Stomach (tissue), 8 donors: ENCODE measurements at regions not wholly inside any gene's neighbourhood (a gene's known extent, or its start where the extent isn't known, plus 50 kb on each side); places are given as distances from the start of the nearest gene placed in this dataset.

Source experiments
- DNase-seq, 2 donors: peaks; one replicate each; pipeline versions ENCODE4 v3.0.0 to v3.0.0-alpha.2; 2013 to 2019
- H3K27ac ChIP-seq, 5 donors: fragments of 200-600 bp in 4 of 5; sonication (generic) in 4 of 5; one replicate each; pipeline ENCODE4 v1.5.1; 2013 to 2019; ENCODE audit warnings: mild to moderate bottlenecking in 1 of 5, moderate library complexity in 1 of 5
- H3K27me3 ChIP-seq, 3 donors: fragments of 200-600 bp; sonication (generic); one replicate each; pipeline ENCODE4 v1.5.1; 2017 to 2019; ENCODE audit warnings: mixed run types in 1 of 3
- H3K36me3 ChIP-seq, 4 donors: fragments of 200-600 bp; sonication (generic); 1 replicate in 3 of 4; 2 replicates in 1 of 4; pipeline ENCODE4 v1.5.1; 2016 to 2019
- H3K4me1 ChIP-seq, 4 donors: fragments of 200-600 bp; sonication (generic); one replicate each; pipeline ENCODE4 v1.5.1; 2016 to 2019
- H3K4me3 ChIP-seq, 4 donors: fragments of 200-600 bp; sonication (generic) in 3 of 4; one replicate each; pipeline ENCODE4 v1.5.1; 2016 to 2019; ENCODE audit warnings: mild to moderate bottlenecking in 1 of 4
- H3K9me3 ChIP-seq, 4 donors: fragments of 200-600 bp; sonication (generic); one replicate each; pipeline ENCODE4 v1.5.1; 2016 to 2019
- CTCF ChIP-seq, 7 experiments: fragments of 450-650 bp in 4 of 7; fragments of 200-600 bp in 3 of 7; sonication (generic) in 3 of 7; IDR thresholded peaks; one replicate each; pipeline ENCODE4 v1.5.1; 2016 to 2019; ENCODE audit warnings: antibody characterized with exemption in 7 of 7, control low read depth in 2 of 7, mild to moderate bottlenecking in 1 of 7
- EP300 ChIP-seq: sonication (generic); formaldehyde crosslinking; IDR thresholded peaks from one replicate; pipeline ENCODE4 v1.6.1; 2017; ENCODE audit warnings: antibody characterized with exemption
- POLR2A ChIP-seq, 4 donors: fragments of 450-650 bp; IDR thresholded peaks; one replicate each; pipeline ENCODE4 v1.6.1; 2016; ENCODE audit warnings: antibody characterized with exemption in 4 of 4, control low read depth in 2 of 4, mild to moderate bottlenecking in 1 of 4, moderate library complexity in 1 of 4
- POLR2AphosphoS5 ChIP-seq, 3 donors: sonication (generic); formaldehyde crosslinking; IDR thresholded peaks; one replicate each; pipeline ENCODE4 v1.6.1; 2016; ENCODE audit warnings: antibody characterized with exemption in 3 of 3
- WGBS, 5 donors: extraction: QIAGEN DNeasy Blood & Tissue Kit in 3 of 5; methylation state at CpG; one replicate each; pipeline versions ENCODE4 v1.1.5 to v1.1.7; 2013 to 2018; 5-methylcytosine and 5-hydroxymethylcytosine counted together
- intact Hi-C: fragments of 100-400 bp; cut with DNase I; formaldehyde crosslinking; loops from one replicate; pipeline ENCODE4 v1.15.1; 2023; ENCODE audit warnings: low total_unique reads
- donor health status: healthy with polysubstance abuse.
- donor health status: Bipolar disorder and iron deficiency.
- donor health status: healthy.

GRCh38 chr12:23210573-23210972, 585.6 kb downstream of the ETNK1 start:
- TF ChIP-seq CTCF (IDR thresholded peaks at IDR 0.05) (no peak), POLR2A (IDR thresholded peaks at IDR 0.05) (no peak), POLR2AphosphoS5 (IDR thresholded peaks at IDR 0.05) (no peak), EP300 (no peak)
- 95 to 99% (median 96%) methylated on average over 4 of the region's 4 CpGs for WGBS, 5 donors
- no peaks in the 10 kb centered on the region for H3K36me3 ChIP-seq

GRCh38 chr12:23211384-23212320, 586.7 kb downstream of the ETNK1 start:
- Histone ChIP-seq H3K27ac (no peak overlapping the region), H3K4me3 (no peak overlapping the region), H3K36me3 (no peaks in the 10 kb centered on the region), H3K4me1 (no peaks in the 10 kb centered on the region), H3K9me3 (peaks cover 0 to 24% (median 16%) of the 10 kb centered on the region in 4 donors), H3K27me3 (no peaks in the 10 kb centered on the region)
- WGBS, 5 donors, result 74 to 80% (median 76%) methylated on average over 7 of the region's 7 CpGs
- no peak for TF ChIP-seq CTCF (IDR thresholded peaks at IDR 0.05)
- no peak for TF ChIP-seq POLR2AphosphoS5 (IDR thresholded peaks at IDR 0.05)
- no peak for TF ChIP-seq POLR2A (IDR thresholded peaks at IDR 0.05)
- no peak for TF ChIP-seq EP300
- intact Hi-C loops, result no loop called here
- DNase-seq, result peak in 1 of 2 donors; percentile 11

More at GRCh38 chr12:23210573-23210972, 585.6 kb downstream of the ETNK1 start:
- Histone ChIP-seq H3K4me3 (no peak overlapping the region), H3K4me1 (no peaks in the 10 kb centered on the region), H3K27ac (no peak overlapping the region), H3K27me3 (no peaks in the 10 kb centered on the region), H3K9me3 (peaks cover 0 to 14% (median 8%) of the 10 kb centered on the region in 4 donors)
- intact Hi-C loops, result no loop called here
- no peak for DNase-seq

- Histone ChIP-seq H3K4me3 (no peak overlapping the region), H3K4me1 (no peaks in the 10 kb centered on the region), H3K9me3 (peaks cover 0 to 24% (median 16%) of the 10 kb centered on the region in 4 donors), H3K27me3 (no peaks in the 10 kb centered on the region), H3K27ac (no peak overlapping the region), H3K36me3 (no peaks in the 10 kb centered on the region)
- no peak for TF ChIP-seq CTCF (IDR thresholded peaks at IDR 0.05)
- TF ChIP-seq EP300, result no peak
- no peak for TF ChIP-seq POLR2AphosphoS5 (IDR thresholded peaks at IDR 0.05)
- TF ChIP-seq POLR2A (IDR thresholded peaks at IDR 0.05), result no peak
- DNase-seq, result no peak
- intact Hi-C loops, result no loop called here
Observed at GRCh38 chr12:23217158-23217557, 592.2 kb downstream of the ETNK1 start.

GRCh38 chr12:23217667-23218066, 592.7 kb downstream of the ETNK1 start:
- 72 to 81% (median 73%) methylated on average over 2 of the region's 2 CpGs for WGBS, 5 donors
- peak in 1 of 2 donors; percentile 11 for DNase-seq
- Histone ChIP-seq H3K36me3 (no peaks in the 10 kb centered on the region), H3K27me3 (no peaks in the 10 kb centered on the region), H3K4me3 (no peak overlapping the region), H3K27ac (no peak overlapping the region), H3K9me3 (peaks cover 0 to 24% (median 16%) of the 10 kb centered on the region in 4 donors), H3K4me1 (no peaks in the 10 kb centered on the region)
- intact Hi-C loops, result no loop called here
- TF ChIP-seq EP300 (no peak), POLR2A (IDR thresholded peaks at IDR 0.05) (no peak), POLR2AphosphoS5 (IDR thresholded peaks at IDR 0.05) (no peak), CTCF (IDR thresholded peaks at IDR 0.05) (no peak)
